HG02642 (cell line): ENCODE measurements at regions not wholly inside any gene's neighbourhood (a gene's known extent, or its start where the extent isn't known, plus 50 kb on each side); places are given as distances from the start of the nearest gene placed in this dataset.

ENCODE experiments used
- ATAC-seq: cut with Tn5 transposase; IDR thresholded peaks from one replicate; pipeline ENCODE4 v1.9.1; 2021; ENCODE audit warnings: mild to moderate bottlenecking; ENCODE audit not compliant: unreplicated experiment, poor library complexity

DNA sequence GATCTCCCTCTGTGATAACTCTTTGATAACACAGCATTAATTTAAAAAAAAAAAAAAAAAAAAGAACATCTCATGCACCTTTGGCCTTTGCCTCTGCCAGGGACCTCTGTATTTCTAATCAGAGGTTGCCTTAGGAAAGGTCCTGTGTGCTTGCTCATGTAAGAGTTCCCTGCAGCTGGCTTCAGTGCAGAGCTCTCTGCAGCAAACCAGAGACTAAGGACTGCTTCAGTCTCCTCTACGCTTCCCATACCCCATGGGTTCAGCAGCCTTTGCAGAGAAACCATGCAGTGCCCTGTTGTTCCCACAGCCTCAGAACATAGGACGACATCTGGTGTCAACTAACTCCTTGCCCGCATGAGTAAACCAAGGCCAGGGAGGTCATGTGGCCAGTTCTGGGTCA lies 236.6 kb upstream of the KLHL29 start:
- ATAC-seq, result no peak

DNA sequence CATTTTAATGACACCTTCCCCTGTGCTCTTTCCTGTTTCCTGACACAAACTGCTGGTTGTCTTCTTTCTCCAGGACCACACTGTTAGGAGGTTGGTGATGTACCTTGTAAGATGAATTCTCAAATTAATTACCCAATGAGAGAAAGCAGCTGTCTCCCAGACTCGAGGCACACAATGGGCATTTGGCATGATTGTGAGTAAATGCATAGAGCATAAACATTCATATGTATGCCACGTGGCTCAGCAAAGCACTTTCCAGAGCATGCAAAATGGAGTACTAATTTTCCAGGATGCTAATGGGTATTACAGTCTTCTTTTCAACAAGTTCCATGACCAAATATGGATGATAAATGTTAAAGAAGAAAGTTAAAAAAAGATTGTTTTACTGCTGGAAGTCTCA lies 235.2 kb upstream of the KLHL29 start:
- ATAC-seq, result no peak

DNA sequence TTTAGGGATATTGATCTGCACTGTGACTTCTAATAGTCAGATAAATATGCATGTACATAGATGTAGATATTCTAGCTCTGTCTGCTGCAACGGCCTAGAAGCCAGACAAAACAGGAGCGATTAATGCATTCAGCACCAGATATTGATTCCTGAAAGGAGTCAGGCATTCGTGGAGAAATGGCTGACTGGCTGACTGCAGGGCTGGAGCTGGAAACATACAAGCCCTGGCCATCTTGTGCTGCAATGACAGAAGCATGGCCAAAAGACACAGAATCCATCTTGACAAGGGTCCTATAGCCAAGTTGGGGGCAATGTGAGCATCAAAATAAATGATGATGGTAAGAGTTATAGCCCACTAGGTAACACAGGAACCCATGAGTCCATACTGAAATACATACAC lies 231.5 kb upstream of the KLHL29 start:
- ATAC-seq, result no peak

GRCh38 chr2:23155022-23155421 lies 230.0 kb upstream of the KLHL29 start:
- ATAC-seq, result no peak

DNA sequence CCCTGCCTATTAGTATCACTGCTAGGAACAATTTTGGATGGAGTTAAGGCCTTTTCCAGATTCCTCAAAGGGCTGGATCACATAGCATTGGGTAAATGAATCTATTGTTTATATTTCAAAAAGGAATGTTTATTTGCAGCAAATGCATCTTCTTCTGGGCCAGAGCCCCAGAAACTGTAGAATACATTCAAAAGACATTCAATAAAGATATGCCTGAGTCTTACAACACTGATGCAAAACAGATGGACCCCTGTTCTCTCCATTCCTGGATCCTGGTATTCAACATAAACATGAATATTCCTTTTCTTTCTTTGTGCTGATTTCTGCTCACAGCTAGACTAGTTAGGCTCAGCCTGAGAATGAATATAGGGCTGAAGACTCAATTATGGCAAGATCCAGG lies 227.2 kb upstream of the KLHL29 start:
- no peak for ATAC-seq

- ATAC-seq, result no peak
Measured at GRCh38 chr2:23158306-23158705, 226.7 kb upstream of the KLHL29 start.

- ATAC-seq, result no peak
Measured at GRCh38 chr2:23159746-23160405, 225.1 kb upstream of the KLHL29 start.

DNA sequence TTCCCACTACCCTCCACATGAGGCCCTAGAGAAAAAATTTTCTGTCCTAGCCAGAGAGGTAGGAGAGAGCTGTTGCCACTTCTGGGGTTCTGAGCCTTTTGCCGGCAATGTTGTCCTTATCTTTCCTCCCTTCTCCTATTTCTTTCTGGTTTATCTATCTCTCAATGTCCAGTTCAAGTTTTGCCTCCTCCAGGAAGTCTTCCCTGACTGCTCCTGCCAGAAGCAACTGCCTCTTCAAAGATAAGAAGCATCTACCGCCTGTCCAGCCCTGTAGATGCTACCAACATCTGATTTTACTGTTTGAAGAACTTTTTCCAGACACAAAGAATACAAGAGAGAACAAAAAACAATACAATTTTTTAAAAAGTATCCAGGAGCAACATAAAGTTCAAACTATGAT lies 220.8 kb upstream of the KLHL29 start:
- no peak for ATAC-seq

- ATAC-seq, result no peak
Measured at GRCh38 chr2:23169896-23170295, 215.1 kb upstream of the KLHL29 start.

- ATAC-seq, result no peak
Measured at GRCh38 chr2:23171108-23171507, 213.9 kb upstream of the KLHL29 start.

DNA sequence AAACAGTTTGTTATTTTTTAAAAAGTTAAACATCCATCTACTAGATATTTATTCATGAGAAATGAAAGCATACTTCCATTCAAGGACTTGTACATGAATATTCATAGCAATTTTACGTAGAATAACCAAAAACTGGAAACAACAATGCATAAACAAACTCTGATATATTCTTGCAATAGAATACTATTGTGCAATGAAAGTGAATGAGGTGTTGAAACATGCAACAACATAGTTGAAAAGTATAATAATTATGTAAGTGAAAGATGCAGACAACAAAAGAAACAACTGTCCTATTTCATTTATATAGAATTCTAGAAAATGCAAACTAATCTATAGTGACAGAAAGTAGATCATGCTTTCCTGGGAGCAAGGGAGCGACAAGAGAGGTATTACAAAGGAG lies 206.6 kb upstream of the KLHL29 start:
- no peak for ATAC-seq

- no peak for ATAC-seq
Measured at GRCh38 chr2:23183733-23184132, 201.2 kb upstream of the KLHL29 start.

- ATAC-seq, result no peak
Measured at GRCh38 chr2:23198316-23199114, 186.5 kb upstream of the KLHL29 start.

- no peak for ATAC-seq
Measured at GRCh38 chr2:23199115-23199918, 185.7 kb upstream of the KLHL29 start.

- ATAC-seq, result no peak
Measured at GRCh38 chr2:23200068-23200786, 184.8 kb upstream of the KLHL29 start.

- no peak for ATAC-seq
Measured at GRCh38 chr2:23200787-23201114, 184.2 kb upstream of the KLHL29 start.

DNA sequence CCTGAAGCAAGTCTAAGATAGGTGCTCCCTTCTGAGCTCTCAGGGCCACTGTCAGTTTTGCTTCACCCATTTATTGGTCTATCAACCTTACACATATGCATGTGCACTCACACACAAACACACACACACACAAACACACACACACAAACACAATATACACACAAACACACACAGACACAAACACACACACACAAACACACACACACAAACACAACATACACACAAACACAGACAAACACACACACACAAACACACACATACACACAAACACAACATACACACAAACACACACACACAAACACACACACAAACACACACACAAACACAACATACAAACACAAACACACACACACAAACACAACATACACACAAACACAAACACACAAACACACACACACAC lies 181.6 kb upstream of the KLHL29 start:
- ATAC-seq, result no peak

DNA sequence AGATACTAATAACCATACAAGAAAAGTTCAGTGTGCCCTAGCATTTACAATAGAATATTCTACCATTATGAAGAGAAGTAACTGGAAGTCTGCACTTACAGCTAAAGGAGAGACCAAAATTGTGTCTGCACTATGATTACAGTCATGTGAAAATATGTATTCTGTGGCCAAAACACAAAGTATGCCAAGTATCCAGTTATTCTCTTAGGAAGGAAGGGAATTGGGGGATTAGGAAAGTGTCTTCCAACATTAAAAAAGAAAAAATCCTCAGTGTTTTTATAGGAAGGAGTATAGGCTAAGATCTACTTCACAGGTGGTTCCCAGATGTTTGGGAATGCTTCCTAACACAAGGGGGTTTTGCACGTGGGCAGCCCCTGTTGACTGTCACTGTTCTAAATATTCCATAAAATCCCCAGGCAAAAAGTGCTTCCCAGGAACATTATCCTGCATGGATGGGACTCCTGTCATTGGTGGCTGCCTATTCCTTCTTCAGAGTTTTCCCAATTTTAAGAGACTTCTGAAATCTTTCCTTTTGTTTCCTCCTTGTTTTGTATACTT lies 180.2 kb upstream of the KLHL29 start:
- no peak for ATAC-seq

- ATAC-seq, result no peak
Measured at GRCh38 chr2:23206650-23207049, 178.3 kb upstream of the KLHL29 start.

DNA sequence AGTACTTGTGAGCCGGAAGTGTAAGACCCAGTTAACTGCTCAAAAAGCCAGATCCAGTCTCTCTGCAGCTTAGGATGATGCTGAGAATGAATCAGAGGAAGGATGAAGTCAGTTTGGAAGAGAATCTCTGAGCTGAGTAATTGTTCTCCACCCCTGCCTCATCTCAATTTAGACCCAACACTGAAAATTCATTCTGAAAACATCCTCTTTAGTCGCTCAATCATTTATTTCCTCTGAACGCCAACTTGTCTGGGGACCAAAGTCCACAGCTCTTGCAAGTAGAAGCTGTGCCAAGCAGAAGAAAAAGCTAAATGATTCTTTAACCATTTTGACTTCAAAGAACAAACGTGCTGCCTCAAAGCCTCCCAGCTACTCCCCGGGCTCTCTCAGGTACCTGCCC lies 177.1 kb upstream of the KLHL29 start:
- no peak for ATAC-seq
